ENCODE measurements at regions not wholly inside any gene's neighbourhood (a gene's known extent, or its start where the extent isn't known, plus 50 kb on each side); places are given as distances from the start of the nearest gene placed in this dataset.

DNA sequence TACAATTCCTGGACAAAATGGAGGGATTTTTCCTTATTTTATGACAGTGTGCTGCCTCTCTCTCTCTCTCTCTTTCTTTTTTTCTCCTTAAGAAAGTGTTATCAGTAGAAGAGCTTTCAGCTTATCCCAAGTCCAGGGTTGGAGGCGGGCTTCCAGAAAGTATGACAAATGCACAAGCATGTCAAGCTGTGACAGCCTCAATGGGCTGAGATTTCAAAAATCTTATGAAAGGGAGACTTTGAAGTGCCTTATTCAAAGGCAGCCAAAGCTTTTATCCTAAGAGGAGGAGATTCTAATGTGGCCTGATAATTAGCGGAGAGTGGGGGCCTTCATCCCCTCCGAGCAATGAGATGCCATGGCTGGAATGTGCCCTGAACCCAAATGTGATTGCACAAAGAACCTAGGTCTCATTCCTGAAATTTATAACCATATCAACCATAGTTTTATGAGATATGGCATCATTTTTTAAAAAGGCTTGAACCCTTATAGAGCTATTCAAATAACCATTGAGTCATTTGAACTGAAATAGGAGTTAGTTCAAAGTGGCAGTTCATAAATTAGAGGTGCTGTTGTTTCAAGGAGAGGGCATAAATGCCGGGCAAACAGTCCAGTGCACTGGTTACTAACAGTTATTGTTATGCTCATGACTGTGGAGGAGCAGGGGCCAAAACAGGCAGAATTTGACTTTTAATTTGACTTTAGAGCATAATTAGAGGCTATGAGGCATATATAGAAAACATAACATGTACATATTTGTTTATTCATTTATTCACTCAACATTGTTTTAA lies 261.6 kb upstream of the THRB start:
- no peak overlapping the region for H2AFZ ChIP-seq (ENCODE audit: insufficient read depth, low read depth, low read length, poor library complexity, severe bottlenecking)
- peaks cover 0 to 1% (median 0%) of the 10 kb centered on the region in 3 donors for H3K27me3 Mint-ChIP-seq (ENCODE audit: low read depth in 3 of 3)
- H3K79me2 ChIP-seq (ENCODE audit: insufficient read depth, low read length): no peaks in the 10 kb centered on the region
- no peaks in the 10 kb centered on the region for H3K4me1 Mint-ChIP-seq
- no peak overlapping the region for H3K4me2 ChIP-seq (replicated peaks; ENCODE audit: extremely low read depth, low read length, poor library complexity, severe bottlenecking)
- H3K36me3 ChIP-seq (replicated peaks in 1 of 2; ENCODE audit: control insufficient read depth in 1 of 2, insufficient read depth in 2 of 2, low read length in 2 of 2): no peaks in the 10 kb centered on the region
- DNase-seq: no peak
- H3K9me3 ChIP-seq (replicated peaks in 1 of 2; ENCODE audit: control insufficient read depth in 1 of 2, insufficient read depth in 1 of 2, low read length in 2 of 2): no peaks in the 10 kb centered on the region
- H3K36me3 Mint-ChIP-seq: no peaks in the 10 kb centered on the region
- no peak overlapping the region for H3K4me3 ChIP-seq (replicated peaks in 1 of 3; ENCODE audit: low read depth in 2 of 3, low read length in 3 of 3)
- TF ChIP-seq CTCF (IDR thresholded peaks at IDR 0.05): no peak
- intact Hi-C loops (cut with micrococcal nuclease): no loop called here
- no peaks in the 10 kb centered on the region for H3K27me3 ChIP-seq (ENCODE audit: control insufficient read depth in 2 of 2, insufficient read depth in 2 of 2, low read length in 2 of 2)
- H3K27ac ChIP-seq (ENCODE audit: low read depth in 1 of 2, low read length in 2 of 2): no peak overlapping the region
- WGBS (ENCODE audit: insufficient coverage): 56% methylated on average over 2 of the region's 4 CpGs
- peaks cover 0 to 3% (median 1%) of the 10 kb centered on the region in 7 donors for H3K9me3 Mint-ChIP-seq
- H4K20me1 ChIP-seq (ENCODE audit: insufficient read depth, low read length): no peaks in the 10 kb centered on the region
- H3K4me3 Mint-ChIP-seq: no peak overlapping the region
- no peak overlapping the region for H3K27ac Mint-ChIP-seq
- no peaks in the 10 kb centered on the region for H3K4me1 ChIP-seq (ENCODE audit: control insufficient read depth in 1 of 2, insufficient read depth in 2 of 2, low read length in 2 of 2)
- H3K9ac ChIP-seq (ENCODE audit: insufficient read depth, low read length, poor library complexity, severe bottlenecking): no peak overlapping the region

GRCh38 chr3:24763393-24763792 lies 268.7 kb upstream of the THRB start:
- no peaks in the 10 kb centered on the region for H3K4me1 ChIP-seq (ENCODE audit: control insufficient read depth in 1 of 2, insufficient read depth in 2 of 2, low read length in 2 of 2)
- H3K27ac Mint-ChIP-seq: no peak overlapping the region
- H3K9me3 Mint-ChIP-seq: no peaks in the 10 kb centered on the region
- H4K20me1 ChIP-seq (ENCODE audit: insufficient read depth, low read length): no peaks in the 10 kb centered on the region
- H3K27me3 ChIP-seq (ENCODE audit: control insufficient read depth in 2 of 2, insufficient read depth in 2 of 2, low read length in 2 of 2): no peaks in the 10 kb centered on the region
- H3K79me2 ChIP-seq (ENCODE audit: insufficient read depth, low read length): no peaks in the 10 kb centered on the region
- H3K4me3 ChIP-seq (replicated peaks in 1 of 3; ENCODE audit: low read depth in 2 of 3, low read length in 3 of 3): no peak overlapping the region
- peaks cover 0 to 2% (median 1%) of the 10 kb centered on the region in 3 donors for H3K27me3 Mint-ChIP-seq (ENCODE audit: low read depth in 3 of 3)
- H2AFZ ChIP-seq (ENCODE audit: insufficient read depth, low read depth, low read length, poor library complexity, severe bottlenecking): no peak overlapping the region
- intact Hi-C loops (cut with micrococcal nuclease): no loop called here
- no peak overlapping the region for H3K9ac ChIP-seq (ENCODE audit: insufficient read depth, low read length, poor library complexity, severe bottlenecking)
- no peak overlapping the region for H3K4me2 ChIP-seq (replicated peaks; ENCODE audit: extremely low read depth, low read length, poor library complexity, severe bottlenecking)
- no peak overlapping the region for H3K27ac ChIP-seq (ENCODE audit: low read depth in 1 of 2, low read length in 2 of 2)
- no peaks in the 10 kb centered on the region for H3K36me3 Mint-ChIP-seq
- no peaks in the 10 kb centered on the region for H3K36me3 ChIP-seq (replicated peaks in 1 of 2; ENCODE audit: control insufficient read depth in 1 of 2, insufficient read depth in 2 of 2, low read length in 2 of 2)
- DNase-seq: no peak
- no peaks in the 10 kb centered on the region for H3K9me3 ChIP-seq (replicated peaks in 1 of 2; ENCODE audit: control insufficient read depth in 1 of 2, insufficient read depth in 1 of 2, low read length in 2 of 2)
- H3K4me1 Mint-ChIP-seq: no peaks in the 10 kb centered on the region
- 81% methylated on average over 7 of the region's 11 CpGs for WGBS (ENCODE audit: insufficient coverage)
- TF ChIP-seq CTCF (IDR thresholded peaks at IDR 0.05): no peak
- H3K4me3 Mint-ChIP-seq: no peak overlapping the region

All from CD14-positive monocyte (primary cell).